IMR-90 (cell line): ENCODE measurements at regions not wholly inside any gene's neighbourhood (a gene's known extent, or its start where the extent isn't known, plus 50 kb on each side); places are given as distances from the start of the nearest gene placed in this dataset.

Experiments used
- ATAC-seq: fragments of 200-7000 bp; cut with Tn5 transposase; 2 replicates; pipeline ENCODE4 v1.9.1; 2020; ENCODE audit warnings: low read depth, mild to moderate bottlenecking, moderate library complexity
- BruUV-seq: library from RNA; stranded (reverse); fragments of 400-500 nt; replicated peaks from 2 replicates; lab custom pipeline; 2021; lab: Mats Ljungman, UMichigan
- CTCF ChIA-PET: fragments of 300-600 bp; formaldehyde crosslinking; extraction: SDS; loops from one replicate; lab custom pipeline; 2021; ENCODE audit warnings: antibody characterized with exemption; lab: Yijun Ruan, JAX
- POLR2A ChIA-PET: fragments of 300-600 bp; sonication (Branson Sonifier 250); formaldehyde crosslinking; loops from one replicate; lab custom pipeline; 2022; ENCODE audit warnings: antibody characterized with exemption; ENCODE audit not compliant: unreplicated experiment; lab: Charles Lee
- DNase-seq: peaks from one replicate; pipeline ENCODE4 v3.0.0; 2013
- H2AFZ ChIP-seq: replicated peaks from 2 replicates; pipeline ENCODE3; 2013; ENCODE audit warnings: low read length, mild to moderate bottlenecking; ENCODE audit not compliant: poor library complexity
- H2AK5ac ChIP-seq: 2 replicates; pipeline ENCODE4 v1.6.1; 2013; ENCODE audit warnings: low read depth, low read length, inconsistent platforms
- H2AK9ac ChIP-seq: replicated peaks from 2 replicates; pipeline ENCODE3; 2013; ENCODE audit warnings: mild to moderate bottlenecking, low read depth, low read length, moderate library complexity; ENCODE audit not compliant: poor library complexity
- H2BK120ac ChIP-seq: 2 replicates; pipeline ENCODE4 v1.6.1; 2013; ENCODE audit warnings: low read depth, low read length, inconsistent platforms
- H2BK15ac ChIP-seq: 3 replicates; pipeline ENCODE4 v1.6.1; 2013; ENCODE audit warnings: low read depth, low read length, inconsistent platforms
- H2BK20ac ChIP-seq: 2 replicates; pipeline ENCODE4 v1.6.1; 2013; ENCODE audit warnings: low read depth, mild to moderate bottlenecking, inconsistent platforms, low read length, moderate library complexity
- H2BK5ac ChIP-seq: 2 replicates; pipeline ENCODE4 v1.6.1; 2013; ENCODE audit warnings: mild to moderate bottlenecking, low read depth, low read length, inconsistent platforms; ENCODE audit not compliant: poor library complexity, severe bottlenecking
- H3K14ac ChIP-seq: replicated peaks from 2 replicates; pipeline ENCODE4 v1.6.1; 2013; ENCODE audit warnings: low read depth, low read length, inconsistent platforms
- H3K18ac ChIP-seq: 2 replicates; pipeline ENCODE4 v1.6.1; 2013; ENCODE audit warnings: low read depth, low read length, control low read depth
- H3K23ac ChIP-seq: 2 replicates; pipeline ENCODE4 v1.6.1; 2013; ENCODE audit warnings: low read depth, low read length, inconsistent platforms
- H3K27ac ChIP-seq: 2 replicates; pipeline ENCODE4 v1.5.1; 2013; ENCODE audit warnings: mild to moderate bottlenecking, control low read depth, low read length; ENCODE audit not compliant: insufficient read depth
- H3K27me3 ChIP-seq: 2 replicates; pipeline ENCODE4 v1.6.1; 2013; ENCODE audit warnings: low read length; ENCODE audit not compliant: control insufficient read depth, insufficient read depth
- H3K36me3 ChIP-seq: 2 replicates; pipeline ENCODE4 v1.6.1; 2013; ENCODE audit warnings: low read length, mixed read lengths; ENCODE audit not compliant: control insufficient read depth, insufficient read depth
- H3K4ac ChIP-seq: 2 replicates; pipeline ENCODE4 v1.6.1; 2013; ENCODE audit warnings: low read depth, low read length, inconsistent platforms
- H3K4me1 ChIP-seq: 2 replicates; pipeline ENCODE4 v1.6.1; 2013; ENCODE audit warnings: low read length, mixed read lengths; ENCODE audit not compliant: control insufficient read depth, insufficient read depth
- H3K4me2 ChIP-seq: 2 replicates; pipeline ENCODE4 v1.6.1; 2013; ENCODE audit warnings: low read depth, mild to moderate bottlenecking, control low read depth, low read length, moderate library complexity
- H3K4me3 ChIP-seq: 2 replicates; pipeline ENCODE4 v1.5.1; 2013; ENCODE audit warnings: low read depth, mild to moderate bottlenecking, control low read depth, low read length, moderate library complexity; ENCODE audit not compliant: insufficient read depth
- H3K56ac ChIP-seq: 2 replicates; pipeline ENCODE4 v1.6.1; 2013; ENCODE audit warnings: low read length, inconsistent platforms; ENCODE audit not compliant: insufficient read depth; ENCODE audit errors: extremely low read depth
- H3K79me1 ChIP-seq, 2 experiments: 2 replicates each; pipeline ENCODE4 v1.6.1; 2013; ENCODE audit warnings: low read length in 2 of 2, inconsistent platforms in 1 of 2, low read depth in 1 of 2
- H3K9ac ChIP-seq: 2 replicates; pipeline ENCODE4 v1.6.1; 2013; ENCODE audit warnings: low read depth, low read length, control low read depth
- H3K9me1 ChIP-seq: 2 replicates; pipeline ENCODE4 v1.6.1; 2013; ENCODE audit warnings: low read length, inconsistent platforms; ENCODE audit not compliant: insufficient read depth
- H3K9me3 ChIP-seq: 2 replicates; pipeline ENCODE4 v1.6.1; 2013; ENCODE audit warnings: low read length; ENCODE audit not compliant: control insufficient read depth, insufficient read depth
- H4K20me1 ChIP-seq: 2 replicates; pipeline ENCODE4 v1.6.1; 2013; ENCODE audit warnings: low read length, inconsistent platforms; ENCODE audit not compliant: insufficient read depth
- H4K5ac ChIP-seq: 2 replicates; pipeline ENCODE4 v1.6.1; 2013; ENCODE audit warnings: mild to moderate bottlenecking, low read depth, low read length, control low read depth
- H4K8ac ChIP-seq, 2 experiments: 2 replicates each; pipeline ENCODE4 v1.6.1; 2013; ENCODE audit warnings: low read depth in 2 of 2, low read length in 2 of 2, control low read depth in 1 of 2, inconsistent platforms in 1 of 2
- H4K91ac ChIP-seq: 2 replicates; pipeline ENCODE4 v1.6.1; 2013; ENCODE audit warnings: low read depth, low read length, inconsistent platforms; ENCODE audit not compliant: insufficient read depth
- BHLHE40 ChIP-seq: fragments of 150-350 bp; IDR thresholded peaks from 2 replicates; pipeline ENCODE4 v1.6.1; 2016; ENCODE audit warnings: mild to moderate bottlenecking, low read depth, low read length
- CEBPB ChIP-seq: IDR thresholded peaks from 2 replicates; pipeline ENCODE4 v1.6.1; 2012; ENCODE audit warnings: low read depth, low read length, improper control_type of control experiment
- CHD1 ChIP-seq: IDR thresholded peaks from 2 replicates; pipeline ENCODE4 v1.6.1; 2012; ENCODE audit warnings: low read depth, low read length, improper control_type of control experiment
- CTCF ChIP-seq: conservative IDR thresholded peaks from 2 replicates; pipeline ENCODE4 v1.5.1; 2012; ENCODE audit warnings: mild to moderate bottlenecking, low read depth, low read length, improper control_type of control experiment
- ELK1 ChIP-seq: fragments of 150-350 bp; IDR thresholded peaks from 2 replicates; pipeline ENCODE4 v1.6.1; 2016; ENCODE audit warnings: low read depth, mild to moderate bottlenecking, low read length, moderate library complexity, borderline replicate concordance
- FOS ChIP-seq: fragments of 150-350 bp; IDR thresholded peaks from 2 replicates; pipeline ENCODE4 v1.6.1; 2016; ENCODE audit warnings: low read depth, low read length
- MAFK ChIP-seq: IDR thresholded peaks from 2 replicates; pipeline ENCODE4 v1.6.1; 2012; ENCODE audit warnings: low read depth, low read length, improper control_type of control experiment
- MAZ ChIP-seq: IDR thresholded peaks from 2 replicates; pipeline ENCODE4 v1.6.1; 2012; ENCODE audit warnings: low read depth, mild to moderate bottlenecking, low read length, improper control_type of control experiment, moderate library complexity, borderline replicate concordance
- MXI1 ChIP-seq: IDR thresholded peaks from 2 replicates; pipeline ENCODE4 v1.6.1; 2012; ENCODE audit warnings: low read depth, mild to moderate bottlenecking, low read length, moderate library complexity, borderline replicate concordance
- NFE2L2 ChIP-seq: fragments of 150-350 bp; IDR thresholded peaks from 2 replicates; pipeline ENCODE4 v1.6.1; 2016; ENCODE audit warnings: low read depth, mild to moderate bottlenecking, low read length
- POLR2A ChIP-seq: IDR thresholded peaks from 2 replicates; pipeline ENCODE4 v1.6.1; 2012; ENCODE audit warnings: mild to moderate bottlenecking, low read depth, low read length
- RAD21 ChIP-seq: IDR thresholded peaks from 2 replicates; pipeline ENCODE4 v1.6.1; 2012; ENCODE audit warnings: low read length, improper control_type of control experiment
- RCOR1 ChIP-seq: IDR thresholded peaks from 2 replicates; pipeline ENCODE4 v1.6.1; 2012; ENCODE audit warnings: mild to moderate bottlenecking, low read length, improper control_type of control experiment; ENCODE audit not compliant: insufficient replicate concordance
- RFX5 ChIP-seq: IDR thresholded peaks from 2 replicates; pipeline ENCODE4 v1.8.0; 2012; ENCODE audit warnings: low read depth, mild to moderate bottlenecking, low read length, moderate library complexity
- SMC3 ChIP-seq: fragments of 150-350 bp; IDR thresholded peaks from 2 replicates; pipeline ENCODE4 v1.6.1; 2016; ENCODE audit warnings: low read depth, mild to moderate bottlenecking, antibody characterized with exemption, low read length, moderate library complexity
- USF2 ChIP-seq: fragments of 150-350 bp; IDR thresholded peaks from 2 replicates; pipeline ENCODE4 v1.6.1; 2017; ENCODE audit warnings: mild to moderate bottlenecking, antibody characterized with exemption, low read length, low read depth
- dilution Hi-C: fragments of 300-500 bp; cut with HindIII; formaldehyde crosslinking; loops from one replicate; pipeline ENCODE4 v1.14.3; 2018; ENCODE audit warnings: low sequenced_read_pairs; ENCODE audit not compliant: unreplicated experiment
- in situ Hi-C: fragments of 300-500 bp; cut with MboI; formaldehyde crosslinking; loops from 3 replicates; pipeline ENCODE4 v1.14.3; 2019; ENCODE audit warnings: low sequenced_read_pairs, inconsistent platforms, mixed read lengths
- intact Hi-C: fragments of 100-400 bp; cut with micrococcal nuclease; formaldehyde crosslinking; loops from 2 replicates; pipeline ENCODE4 v1.10.0; 2022

- Histone ChIP-seq H3K4ac (no peak overlapping the region), H2BK5ac (no peak overlapping the region), H3K9me1 (no peaks in the 10 kb centered on the region), H3K14ac (no peak overlapping the region), H2BK120ac (no peak overlapping the region), H3K4me1 (no peaks in the 10 kb centered on the region), H3K9ac (no peak overlapping the region), H3K9me3 (no peaks in the 10 kb centered on the region), H3K4me3 (no peak overlapping the region), H3K56ac (no peak overlapping the region), H2BK15ac (no peak overlapping the region), H4K91ac (no peak overlapping the region), H3K79me1 (no peaks in the 10 kb centered on the region), H4K8ac (no peak overlapping the region), H2BK20ac (no peak overlapping the region), H3K18ac (no peak overlapping the region), H3K36me3 (no peaks in the 10 kb centered on the region), H2AK9ac (no peak overlapping the region), H2AFZ (no peak overlapping the region), H3K23ac (no peak overlapping the region), H3K4me2 (no peak overlapping the region), H2AK5ac (no peak overlapping the region), H4K5ac (no peak overlapping the region), H3K27ac (no peak overlapping the region), H4K20me1 (no peaks in the 10 kb centered on the region), H3K27me3 (peaks cover 2% of the 10 kb centered on the region)
- CTCF ChIA-PET: no interaction called here
- no peak for DNase-seq
- in situ Hi-C loops (no loop called here), intact Hi-C loops (no loop called here), dilution Hi-C loops (no loop called here)
- no TSS peak for BruUV-seq
- POLR2A ChIA-PET: no interaction called here
- no peak for TF ChIP-seq SMC3
- no peak for TF ChIP-seq CHD1
- no peak for TF ChIP-seq MAFK
- no peak for TF ChIP-seq RCOR1
- no peak for TF ChIP-seq CEBPB
- TF ChIP-seq ELK1: no peak
- no peak for TF ChIP-seq RAD21
- no peak for TF ChIP-seq MXI1
- TF ChIP-seq RFX5: no peak
- no peak for TF ChIP-seq NFE2L2
- no peak for TF ChIP-seq MAZ
- TF ChIP-seq BHLHE40: no peak
- TF ChIP-seq FOS: no peak
- no peak for TF ChIP-seq USF2
- no peak for TF ChIP-seq CTCF
- no peak for TF ChIP-seq POLR2A
- no peak for ATAC-seq
These were observed 106.9 kb upstream of the PIEZO2 start for GRCh38 chr18:11256251-11256650.
